OCI-LY7 (cell line): ENCODE measurements at regions not wholly inside any gene's neighbourhood (a gene's known extent, or its start where the extent isn't known, plus 50 kb on each side); places are given as distances from the start of the nearest gene placed in this dataset.

Experiments
- BruUV-seq: library from RNA; stranded (reverse); fragments of 400-500 nt; replicated peaks from 2 replicates; lab custom pipeline; 2021; lab: Mats Ljungman, UMichigan
- CTCF ChIA-PET: fragments of 300-600 bp; sonication (Branson Sonifier 250); formaldehyde crosslinking; loops from one replicate; lab custom pipeline; 2022; ENCODE audit warnings: antibody characterized with exemption; ENCODE audit not compliant: unreplicated experiment; lab: Charles Lee
- POLR2A ChIA-PET: fragments of 300-600 bp; sonication (Branson Sonifier 250); formaldehyde crosslinking; loops from one replicate; lab custom pipeline; 2022; ENCODE audit warnings: antibody characterized with exemption; lab: Charles Lee
- DNase-seq: peaks from one replicate; pipeline ENCODE4 v3.0.0-alpha.2; 2015; ENCODE audit warnings: low spot score
- H2AFZ ChIP-seq: fragments of 200-600 bp; sonication (generic), shearing (Covaris generic); 2 replicates; pipeline ENCODE4 v1.6.1; 2014; ENCODE audit warnings: mild to moderate bottlenecking, antibody characterized with exemption, low read length, moderate library complexity
- H3K27ac ChIP-seq: fragments of 200-600 bp; sonication (generic); 2 replicates; pipeline ENCODE4 v1.5.1; 2014; ENCODE audit warnings: mixed run types, low read depth, mild to moderate bottlenecking, moderate library complexity, low read length, inconsistent platforms; ENCODE audit not compliant: poor library complexity, severe bottlenecking
- H3K36me3 ChIP-seq: fragments of 200-600 bp; sonication (generic); 2 replicates; pipeline ENCODE4 v1.6.1; 2014; ENCODE audit warnings: mild to moderate bottlenecking, antibody characterized with exemption, low read length, moderate library complexity, mixed read lengths; ENCODE audit not compliant: insufficient read depth
- H3K4me1 ChIP-seq: fragments of 200-600 bp; sonication (generic); 2 replicates; pipeline ENCODE4 v1.5.1; 2014; ENCODE audit warnings: mild to moderate bottlenecking, low read length; ENCODE audit not compliant: insufficient read depth, poor library complexity, severe bottlenecking
- H3K4me2 ChIP-seq: fragments of 200-600 bp; sonication (generic); 2 replicates; pipeline ENCODE4 v1.6.1; 2014; ENCODE audit warnings: mild to moderate bottlenecking, low read length
- H3K4me3 ChIP-seq: fragments of 200-600 bp; sonication (generic); 2 replicates; pipeline ENCODE4 v1.5.1; 2014; ENCODE audit warnings: mild to moderate bottlenecking, low read depth, low read length; ENCODE audit not compliant: poor library complexity, severe bottlenecking
- H3K79me2 ChIP-seq: fragments of 200-600 bp; sonication (generic); 2 replicates; pipeline ENCODE4 v1.6.1; 2016; ENCODE audit warnings: low read depth, mild to moderate bottlenecking, low read length, moderate library complexity, mixed read lengths; ENCODE audit not compliant: insufficient read depth
- H3K9me2 ChIP-seq: fragments of 200-600 bp; sonication (generic); 2 replicates; pipeline ENCODE4 v1.6.1; 2016; ENCODE audit warnings: mild to moderate bottlenecking, low read length, mixed read lengths; ENCODE audit not compliant: insufficient read depth
- H3K9me3 ChIP-seq: fragments of 200-600 bp; sonication (generic); 2 replicates; pipeline ENCODE4 v1.6.1; 2014; ENCODE audit warnings: mild to moderate bottlenecking, mixed run types, low read length, mixed read lengths
- H4K20me1 ChIP-seq: fragments of 200-600 bp; sonication (generic); 2 replicates; pipeline ENCODE4 v1.6.1; 2014; ENCODE audit warnings: mild to moderate bottlenecking, antibody characterized with exemption, low read length, moderate library complexity, mixed read lengths; ENCODE audit not compliant: insufficient read depth
- CTCF ChIP-seq: fragments of 200-600 bp; sonication (generic); conservative IDR thresholded peaks from 2 replicates; pipeline ENCODE4 v1.5.1; 2014; ENCODE audit warnings: mild to moderate bottlenecking, antibody characterized with exemption, low read length, moderate library complexity, mixed read lengths
- EZH2phosphoT487 ChIP-seq: fragments of 200-600 bp; sonication (generic); IDR thresholded peaks from 2 replicates; pipeline ENCODE4 v1.6.1; 2018; ENCODE audit warnings: low read depth, borderline replicate concordance, mild to moderate bottlenecking, mixed run types, antibody characterized with exemption, low read length, moderate library complexity, mixed read lengths
- intact Hi-C: fragments of 100-400 bp; cut with micrococcal nuclease; formaldehyde crosslinking; loops from one replicate; pipeline ENCODE4 v1.10.0; 2022; ENCODE audit not compliant: unreplicated experiment

GRCh38 chr18:10018289-10018688, 104.5 kb downstream of the VAPA start:
- ChIA-PET POLR2A (no interaction called here), CTCF (interaction anchor here (0.6 kb wide), 1 partner anchor 393 kb away, joined by 3 read pairs; no protein-coding TSS in a partner anchor)
- no TSS peak for BruUV-seq
- Histone ChIP-seq H3K4me3 (no peak overlapping the region), H3K9me2 (no peaks in the 10 kb centered on the region), H3K9me3 (no peaks in the 10 kb centered on the region), H4K20me1 (no peaks in the 10 kb centered on the region), H3K4me1 (peaks cover 12% of the 10 kb centered on the region), H3K79me2 (no peaks in the 10 kb centered on the region), H3K27ac (no peak overlapping the region), H3K4me2 (no peak overlapping the region), H3K36me3 (no peaks in the 10 kb centered on the region), H2AFZ (no peak overlapping the region)
- intact Hi-C loops, result no loop called here
- TF ChIP-seq EZH2phosphoT487 (no peak), CTCF (no peak)
- DNase-seq, result no peak

GRCh38 chr18:10020171-10020570, 106.4 kb downstream of the VAPA start:
- no peak overlapping the region for H3K4me3 ChIP-seq
- H2AFZ ChIP-seq, result no peak overlapping the region
- no peaks in the 10 kb centered on the region for H3K79me2 ChIP-seq
- H4K20me1 ChIP-seq, result no peaks in the 10 kb centered on the region
- H3K4me2 ChIP-seq, result no peak overlapping the region
- ChIA-PET POLR2A (interaction anchor here (0.5 to 0.8 kb wide), 3 partner anchors 148 to 1526 kb away, joined by 3 to 6 read pairs (median 3); no protein-coding TSS in a partner anchor), CTCF (no interaction called here)
- H3K4me1 ChIP-seq, result peaks cover 12% of the 10 kb centered on the region
- no peaks in the 10 kb centered on the region for H3K9me3 ChIP-seq
- DNase-seq, result no peak
- BruUV-seq, result no TSS peak
- TF ChIP-seq CTCF (no peak), EZH2phosphoT487 (no peak)
- intact Hi-C loops, result loop anchor here (10.0 kb wide), 1 partner anchor 45 kb away; no protein-coding TSS in a partner anchor
- no peaks in the 10 kb centered on the region for H3K36me3 ChIP-seq
- no peaks in the 10 kb centered on the region for H3K9me2 ChIP-seq
- H3K27ac ChIP-seq, result no peak overlapping the region

- Histone ChIP-seq H3K79me2 (no peaks in the 10 kb centered on the region), H3K9me2 (no peaks in the 10 kb centered on the region), H4K20me1 (no peaks in the 10 kb centered on the region), H3K4me1 (no peaks in the 10 kb centered on the region), H3K36me3 (no peaks in the 10 kb centered on the region), H3K27ac (no peak overlapping the region), H3K4me3 (no peak overlapping the region), H2AFZ (no peak overlapping the region), H3K9me3 (no peaks in the 10 kb centered on the region), H3K4me2 (no peak overlapping the region)
- TF ChIP-seq EZH2phosphoT487 (no peak), CTCF (no peak)
- DNase-seq, result no peak
- BruUV-seq, result no TSS peak
- ChIA-PET CTCF (no interaction called here), POLR2A (no interaction called here)
- intact Hi-C loops, result loop anchor here (10.0 kb wide), 1 partner anchor 48 kb away; no protein-coding TSS in a partner anchor
These were observed 108.5 kb downstream of the VAPA start for GRCh38 chr18:10022365-10022764.
